Gastrocnemius medialis (tissue), 4 donors: ENCODE measurements at regions not wholly inside any gene's neighbourhood (a gene's known extent, or its start where the extent isn't known, plus 50 kb on each side); places are given as distances from the start of the nearest gene placed in this dataset.

Experiments
- ATAC-seq, 2 donors: fragments of 150-250 bp; one replicate each; pipeline ENCODE4 v1.9.1; 2016
- DNase-seq, 2 donors: peaks; one replicate each; pipeline ENCODE4 v3.0.0-alpha.2; 2019
- H3K27ac ChIP-seq, 4 donors: fragments of 200-600 bp; sonication (generic); 1 replicate in 1 of 4; 2 replicates in 3 of 4; pipeline ENCODE4 v1.5.1; 2016 to 2018; ENCODE audit warnings: mild to moderate bottlenecking in 2 of 4, moderate library complexity in 1 of 4
- H3K27me3 ChIP-seq, 3 donors: fragments of 200-600 bp; sonication (generic) in 2 of 3; 1 replicate in 1 of 3; 2 replicates in 2 of 3; pipeline versions ENCODE4 v1.5.1 to v1.6.0; 2016 to 2019; ENCODE audit warnings: mild to moderate bottlenecking in 1 of 3, moderate library complexity in 1 of 3
- H3K36me3 ChIP-seq, 2 donors: fragments of 200-600 bp; sonication (generic) in 1 of 2; one replicate each; pipeline ENCODE4 v1.5.1; 2017 to 2018
- H3K4me1 ChIP-seq, 2 donors: fragments of 200-600 bp; sonication (generic) in 1 of 2; one replicate each; pipeline ENCODE4 v1.5.1; 2016 to 2017; ENCODE audit warnings: mild to moderate bottlenecking in 2 of 2
- H3K4me3 ChIP-seq, 4 donors: fragments of 200-600 bp; sonication (generic) in 3 of 4; 1 replicate in 1 of 4; 2 replicates in 3 of 4; pipeline ENCODE4 v1.5.1; 2016 to 2019; ENCODE audit warnings: mild to moderate bottlenecking in 2 of 4
- H3K9me3 ChIP-seq, 3 donors: fragments of 200-600 bp; sonication (generic) in 2 of 3; 1 replicate in 1 of 3; 2 replicates in 2 of 3; pipeline ENCODE4 v1.5.1; 2016 to 2019
- POLR2A ChIP-seq, 2 donors: fragments of 450-650 bp; IDR thresholded peaks; one replicate each; pipeline ENCODE4 v1.6.1; 2017; ENCODE audit warnings: antibody characterized with exemption in 2 of 2, mild to moderate bottlenecking in 2 of 2, moderate library complexity in 2 of 2
- in situ Hi-C, 4 donors: fragments of 200-750 bp; cut with MboI; loops; one replicate each; pipeline versions ENCODE4 v1.15.0 to v1.8.0; 2017; ENCODE audit warnings: low sequenced_read_pairs in 4 of 4
- intact Hi-C: fragments of 100-400 bp; cut with DNase I; formaldehyde crosslinking; loops from one replicate; pipeline ENCODE4 v1.15.1; 2023; ENCODE audit warnings: low total_unique reads
- TF ChIP-seq, protein P1 (sequence below), 5 experiments: fragments of 450-650 bp in 3 of 5; fragments of 200-600 bp in 2 of 5; sonication (generic) in 2 of 5; IDR thresholded peaks in 4 of 5; conservative IDR thresholded peaks in 1 of 5; 1 replicate in 4 of 5; 2 replicates in 1 of 5; pipeline ENCODE4 v1.5.1; 2016 to 2019; ENCODE audit warnings: antibody characterized with exemption in 5 of 5, mild to moderate bottlenecking in 3 of 5, moderate library complexity in 3 of 5

DNA sequence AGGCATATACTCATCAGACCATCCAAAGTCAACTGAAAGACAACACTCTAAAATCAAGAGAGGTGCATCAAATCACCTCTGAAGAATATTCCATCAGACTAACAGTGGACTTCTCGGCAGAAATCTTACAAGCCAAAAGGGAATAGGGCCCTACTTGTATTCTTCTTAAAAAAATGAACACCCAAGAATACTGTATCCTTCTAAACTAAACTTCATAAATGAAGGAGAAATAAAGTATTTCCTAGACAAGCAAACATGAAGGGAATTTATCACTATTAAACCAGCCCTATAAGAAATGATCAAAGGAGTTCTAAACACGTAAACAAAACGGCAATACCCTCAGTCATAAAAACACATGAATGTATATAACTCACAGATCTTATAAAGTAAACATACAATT, 141.2 kb downstream of the CXXC4 start:
- H3K27ac ChIP-seq: no peak overlapping the region
- ATAC-seq (no peak), DNase-seq (no peak)
- in situ Hi-C loops: no loop called here
- no peaks in the 10 kb centered on the region for H3K9me3 ChIP-seq
- no peaks in the 10 kb centered on the region for H3K36me3 ChIP-seq
- no peaks in the 10 kb centered on the region for H3K27me3 ChIP-seq
- no peak overlapping the region for H3K4me3 ChIP-seq
- intact Hi-C loops: no loop called here
- TF ChIP-seq, protein P1, sequence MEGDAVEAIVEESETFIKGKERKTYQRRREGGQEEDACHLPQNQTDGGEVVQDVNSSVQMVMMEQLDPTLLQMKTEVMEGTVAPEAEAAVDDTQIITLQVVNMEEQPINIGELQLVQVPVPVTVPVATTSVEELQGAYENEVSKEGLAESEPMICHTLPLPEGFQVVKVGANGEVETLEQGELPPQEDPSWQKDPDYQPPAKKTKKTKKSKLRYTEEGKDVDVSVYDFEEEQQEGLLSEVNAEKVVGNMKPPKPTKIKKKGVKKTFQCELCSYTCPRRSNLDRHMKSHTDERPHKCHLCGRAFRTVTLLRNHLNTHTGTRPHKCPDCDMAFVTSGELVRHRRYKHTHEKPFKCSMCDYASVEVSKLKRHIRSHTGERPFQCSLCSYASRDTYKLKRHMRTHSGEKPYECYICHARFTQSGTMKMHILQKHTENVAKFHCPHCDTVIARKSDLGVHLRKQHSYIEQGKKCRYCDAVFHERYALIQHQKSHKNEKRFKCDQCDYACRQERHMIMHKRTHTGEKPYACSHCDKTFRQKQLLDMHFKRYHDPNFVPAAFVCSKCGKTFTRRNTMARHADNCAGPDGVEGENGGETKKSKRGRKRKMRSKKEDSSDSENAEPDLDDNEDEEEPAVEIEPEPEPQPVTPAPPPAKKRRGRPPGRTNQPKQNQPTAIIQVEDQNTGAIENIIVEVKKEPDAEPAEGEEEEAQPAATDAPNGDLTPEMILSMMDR (IDR thresholded peaks at IDR 0.05 in 4 of 5, conservative IDR thresholded peaks at IDR 0.05 in 1 of 5): no peak
- H3K4me1 ChIP-seq: no peaks in the 10 kb centered on the region

DNA sequence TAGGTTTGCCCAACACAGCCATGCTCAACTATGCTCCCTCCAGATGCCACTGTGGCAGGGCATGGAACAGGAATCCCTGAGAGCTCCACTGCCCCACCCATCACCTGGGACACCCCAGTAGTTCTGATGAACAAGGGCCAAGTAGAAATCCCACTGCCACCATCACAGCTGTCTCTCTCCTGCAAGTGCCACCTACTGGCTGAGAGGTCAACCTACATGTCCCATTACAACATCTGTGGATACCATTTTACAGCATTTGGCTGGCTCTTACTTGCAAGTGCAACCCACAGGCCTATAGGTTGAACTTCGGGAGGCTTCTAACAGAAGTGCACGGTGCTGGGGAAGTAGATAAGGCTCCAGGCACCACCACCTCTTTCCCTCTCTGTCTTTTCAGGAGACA, 142.5 kb downstream of the CXXC4 start:
- DNase-seq (no peak), ATAC-seq (no peak)
- Histone ChIP-seq H3K27me3 (no peaks in the 10 kb centered on the region), H3K4me3 (no peak overlapping the region), H3K9me3 (no peaks in the 10 kb centered on the region), H3K27ac (no peak overlapping the region), H3K36me3 (no peaks in the 10 kb centered on the region), H3K4me1 (no peaks in the 10 kb centered on the region)
- TF ChIP-seq, protein P1 (IDR thresholded peaks at IDR 0.05 in 4 of 5, conservative IDR thresholded peaks at IDR 0.05 in 1 of 5): no peak
- TF ChIP-seq POLR2A (IDR thresholded peaks at IDR 0.05): no peak
- in situ Hi-C loops: no loop called here
- intact Hi-C loops: no loop called here

GRCh38 chr4:104351706-104352105, 143.0 kb downstream of the CXXC4 start:
- no peaks in the 10 kb centered on the region for H3K36me3 ChIP-seq
- H3K27ac ChIP-seq: no peak overlapping the region
- no peak overlapping the region for H3K4me3 ChIP-seq
- no peaks in the 10 kb centered on the region for H3K9me3 ChIP-seq
- in situ Hi-C loops (no loop called here), intact Hi-C loops (no loop called here)
- ATAC-seq: no peak
- no peaks in the 10 kb centered on the region for H3K4me1 ChIP-seq
- TF ChIP-seq, protein P1 (IDR thresholded peaks at IDR 0.05 in 4 of 5, conservative IDR thresholded peaks at IDR 0.05 in 1 of 5): no peak
- no peak for TF ChIP-seq POLR2A (IDR thresholded peaks at IDR 0.05)
- no peaks in the 10 kb centered on the region for H3K27me3 ChIP-seq
- DNase-seq: no peak

GRCh38 chr4:104345598-104346242, 149.0 kb downstream of the CXXC4 start:
- Histone ChIP-seq H3K27me3 (no peaks in the 10 kb centered on the region), H3K4me3 (no peak overlapping the region), H3K27ac (no peak overlapping the region), H3K36me3 (no peaks in the 10 kb centered on the region), H3K9me3 (no peaks in the 10 kb centered on the region), H3K4me1 (no peaks in the 10 kb centered on the region)
- TF ChIP-seq POLR2A (IDR thresholded peaks at IDR 0.05): no peak
- TF ChIP-seq, protein P1 (IDR thresholded peaks at IDR 0.05 in 4 of 5, conservative IDR thresholded peaks at IDR 0.05 in 1 of 5): no peak
- no peak for ATAC-seq
- intact Hi-C loops: no loop called here
- no peak for DNase-seq
- in situ Hi-C loops: no loop called here
